Glutamatergic neuron (in vitro differentiated cells): ENCODE measurements at regions not wholly inside any gene's neighbourhood (a gene's known extent, or its start where the extent isn't known, plus 50 kb on each side); places are given as distances from the start of the nearest gene placed in this dataset.
"Not testable (repeated sequence)": the region's sequence is repeated elsewhere in the genome, so short reads cannot be mapped to it uniquely, and the experiment has no call there.

Source experiments
- DNase-seq: peaks from one replicate; pipeline ENCODE4 v3.0.0; 2022
- H3K27ac Mint-ChIP-seq: one replicate; pipeline ENCODE4 v1.8.0; 2020; ENCODE audit warnings: mild to moderate bottlenecking, mixed read lengths, inconsistent platforms; ENCODE audit not compliant: unreplicated experiment
- H3K27me3 Mint-ChIP-seq: one replicate; pipeline ENCODE4 v1.8.0; 2020; ENCODE audit warnings: mild to moderate bottlenecking, moderate library complexity, mixed read lengths, inconsistent platforms; ENCODE audit not compliant: unreplicated experiment
- H3K36me3 Mint-ChIP-seq: one replicate; pipeline ENCODE4 v1.8.0; 2020; ENCODE audit warnings: mild to moderate bottlenecking, mixed read lengths, inconsistent platforms; ENCODE audit not compliant: unreplicated experiment
- H3K4me1 Mint-ChIP-seq: one replicate; pipeline ENCODE4 v1.8.0; 2020; ENCODE audit warnings: mild to moderate bottlenecking, low read depth, mixed read lengths, inconsistent platforms; ENCODE audit not compliant: unreplicated experiment
- H3K4me3 Mint-ChIP-seq: one replicate; pipeline ENCODE4 v1.8.0; 2020; ENCODE audit warnings: mild to moderate bottlenecking, mixed read lengths, inconsistent platforms; ENCODE audit not compliant: unreplicated experiment
- H3K9me3 Mint-ChIP-seq: one replicate; pipeline ENCODE4 v1.8.0; 2020; ENCODE audit warnings: mild to moderate bottlenecking, moderate library complexity, mixed read lengths, inconsistent platforms; ENCODE audit not compliant: unreplicated experiment
- CTCF ChIP-seq: fragments of 200-600 bp; sonication (generic); IDR thresholded peaks from one replicate; pipeline ENCODE4 v1.5.0; 2021; ENCODE audit not compliant: partially characterized antibody, unreplicated experiment

DNA sequence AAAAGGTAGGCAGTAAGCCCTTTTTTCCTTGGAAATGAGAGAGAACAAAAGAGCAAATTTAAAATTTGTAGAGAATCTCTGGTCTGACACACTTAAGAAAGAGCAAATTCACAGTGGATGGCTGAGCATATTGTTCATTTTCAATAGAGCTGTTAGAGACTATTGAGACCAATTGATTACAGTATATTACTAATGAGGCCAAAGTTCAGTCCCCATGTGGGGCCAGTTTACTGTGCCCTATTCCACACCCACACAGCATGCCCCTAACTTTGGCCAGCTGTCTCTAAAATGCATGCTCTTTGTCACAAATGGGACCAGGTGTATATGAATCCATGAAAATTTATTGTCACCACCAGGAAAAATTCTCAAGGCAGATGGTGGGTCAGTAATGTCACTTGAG is 470.5 kb downstream of the PCDH7 start:
- H3K4me3 Mint-ChIP-seq = no peak overlapping the region
- no peak for TF ChIP-seq CTCF
- H3K4me1 Mint-ChIP-seq = peaks cover 4% of the 10 kb centered on the region

DNA sequence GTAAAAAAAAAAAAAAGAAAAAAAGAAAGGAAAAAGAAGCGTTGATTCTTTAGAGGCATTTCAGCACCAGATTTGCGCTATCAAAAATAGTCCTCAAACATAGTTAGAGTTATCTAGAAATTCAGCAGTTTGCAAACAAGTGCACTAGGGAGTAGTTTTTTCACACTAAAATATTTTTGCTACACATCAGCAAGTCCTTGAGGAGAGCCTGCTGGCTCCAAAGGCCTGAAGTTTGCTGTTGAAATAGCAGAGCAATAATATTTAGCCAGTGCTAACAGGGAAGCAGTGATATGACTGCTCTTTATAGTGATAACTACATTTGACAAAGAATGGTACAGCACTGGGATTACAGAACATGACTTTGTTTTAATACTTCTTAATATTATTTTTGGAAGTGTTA is 472.2 kb downstream of the PCDH7 start:
- Mint-ChIP-seq H3K4me1 (peaks cover 4% of the 10 kb centered on the region), H3K36me3 (no peaks in the 10 kb centered on the region), H3K27me3 (no peaks in the 10 kb centered on the region), H3K4me3 (no peak overlapping the region), H3K9me3 (no peaks in the 10 kb centered on the region), H3K27ac (no peak overlapping the region)
- no peak for DNase-seq
- TF ChIP-seq CTCF = no peak

More for the DNA sequence above, 470.5 kb downstream of the PCDH7 start:
- no peak for DNase-seq
- Mint-ChIP-seq H3K9me3 (no peaks in the 10 kb centered on the region), H3K36me3 (no peaks in the 10 kb centered on the region), H3K27me3 (no peaks in the 10 kb centered on the region), H3K27ac (no peak overlapping the region)

DNA sequence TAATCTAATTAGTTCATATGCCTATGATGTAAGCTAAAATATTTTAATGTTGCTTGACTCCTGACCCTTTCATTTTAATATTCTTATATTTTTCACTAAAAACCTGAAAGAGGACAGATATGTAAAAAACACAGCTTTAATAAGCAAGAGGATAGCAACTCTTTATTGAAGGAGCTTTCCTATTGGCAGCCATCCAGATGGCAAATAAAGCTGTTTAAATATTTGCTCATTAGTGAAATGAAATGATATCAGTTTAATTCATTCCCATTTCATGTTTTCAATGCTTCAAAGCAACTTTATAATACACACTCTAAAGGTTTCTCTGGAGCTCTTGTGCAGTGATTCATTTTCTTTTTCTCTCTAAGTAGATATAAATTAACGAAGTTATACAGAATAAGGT is 473.4 kb downstream of the PCDH7 start:
- peaks cover 3% of the 10 kb centered on the region for H3K36me3 Mint-ChIP-seq
- no peak overlapping the region for H3K27ac Mint-ChIP-seq
- no peaks in the 10 kb centered on the region for H3K27me3 Mint-ChIP-seq
- no peak for DNase-seq
- peaks cover 4% of the 10 kb centered on the region for H3K4me1 Mint-ChIP-seq
- H3K9me3 Mint-ChIP-seq = no peaks in the 10 kb centered on the region
- H3K4me3 Mint-ChIP-seq = no peak overlapping the region
- no peak for TF ChIP-seq CTCF

DNA sequence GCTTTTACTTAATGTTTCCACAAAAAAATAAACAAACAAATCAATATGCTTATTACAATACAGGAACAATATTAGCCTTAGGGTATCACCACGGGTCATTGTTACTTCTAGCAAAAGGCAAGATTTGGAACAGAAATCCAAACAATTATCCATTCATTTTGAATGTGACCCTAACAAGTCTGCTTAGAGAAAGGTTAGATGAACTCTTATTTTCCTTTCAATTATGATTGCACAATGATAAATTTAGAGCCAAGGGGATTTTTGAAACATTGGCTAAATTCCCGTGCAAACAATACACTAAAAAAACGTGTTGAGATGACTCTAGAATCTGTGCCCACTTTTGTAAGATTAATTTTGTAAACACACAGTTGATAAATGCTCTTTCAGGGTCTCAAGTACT is 474.7 kb downstream of the PCDH7 start:
- Mint-ChIP-seq H3K27ac (no peak overlapping the region), H3K9me3 (peaks cover 2% of the 10 kb centered on the region), H3K27me3 (no peaks in the 10 kb centered on the region)

GRCh38 chr4:31199644-31200043 is 479.5 kb downstream of the PCDH7 start:
- Mint-ChIP-seq H3K9me3 (peaks cover 2% of the 10 kb centered on the region), H3K36me3 (peaks cover 19% of the 10 kb centered on the region), H3K4me3 (no peak overlapping the region), H3K27ac (no peak overlapping the region), H3K4me1 (no peaks in the 10 kb centered on the region), H3K27me3 (no peaks in the 10 kb centered on the region)
- DNase-seq = no peak
- no peak for TF ChIP-seq CTCF

More for the DNA sequence above, 474.7 kb downstream of the PCDH7 start:
- H3K4me3 Mint-ChIP-seq = no peak overlapping the region
- TF ChIP-seq CTCF = no peak
- no peak for DNase-seq
- peaks cover 4% of the 10 kb centered on the region for H3K4me1 Mint-ChIP-seq
- peaks cover 12% of the 10 kb centered on the region for H3K36me3 Mint-ChIP-seq

- H3K36me3 Mint-ChIP-seq = peaks cover 19% of the 10 kb centered on the region
- not testable (repeated sequence) for H3K9me3 Mint-ChIP-seq, H3K4me3 Mint-ChIP-seq, DNase-seq, H3K27me3 Mint-ChIP-seq, H3K27ac Mint-ChIP-seq, H3K4me1 Mint-ChIP-seq
These were observed 481.9 kb downstream of the PCDH7 start for GRCh38 chr4:31202054-31202453.
